ENCODE measurements at regions not wholly inside any gene's neighbourhood (a gene's known extent, or its start where the extent isn't known, plus 50 kb on each side); places are given as distances from the start of the nearest gene placed in this dataset.

GRCh38 chr7:46421441-46422230 lies 500.6 kb upstream of the IGFBP3 start:
- TF ChIP-seq CTCF (conservative IDR thresholded peaks at IDR 0.05; ENCODE audit: low read depth, low read length) = no peak
- no peak overlapping the region for H3K4me3 ChIP-seq (ENCODE audit: low read depth, low read length)
- no peak for DNase-seq (ENCODE audit: low read depth)

GRCh38 chr7:46414946-46415345 lies 493.9 kb upstream of the IGFBP3 start:
- no peak for TF ChIP-seq CTCF (conservative IDR thresholded peaks at IDR 0.05; ENCODE audit: low read depth, low read length)
- peak; percentile 63 for DNase-seq (ENCODE audit: low read depth)
- no peak overlapping the region for H3K4me3 ChIP-seq (ENCODE audit: low read depth, low read length)

- H3K4me3 ChIP-seq (ENCODE audit: low read depth, low read length) = no peak overlapping the region
- no peak for TF ChIP-seq CTCF (conservative IDR thresholded peaks at IDR 0.05; ENCODE audit: low read depth, low read length)
- no peak for DNase-seq (ENCODE audit: low read depth)
Observed at GRCh38 chr7:46411236-46411635, 490.2 kb upstream of the IGFBP3 start.

- no peak overlapping the region for H3K4me3 ChIP-seq (ENCODE audit: low read depth, low read length)
- no peak for DNase-seq (ENCODE audit: low read depth)
- TF ChIP-seq CTCF (conservative IDR thresholded peaks at IDR 0.05; ENCODE audit: low read depth, low read length) = no peak
Observed at GRCh38 chr7:46407125-46407524, 486.1 kb upstream of the IGFBP3 start.

GRCh38 chr7:46397591-46397990 lies 476.5 kb upstream of the IGFBP3 start:
- no peak overlapping the region for H3K4me3 ChIP-seq (ENCODE audit: low read depth, low read length)
- DNase-seq (ENCODE audit: low read depth) = no peak
- no peak for TF ChIP-seq CTCF (conservative IDR thresholded peaks at IDR 0.05; ENCODE audit: low read depth, low read length)

GRCh38 chr7:46396481-46396880 lies 475.4 kb upstream of the IGFBP3 start:
- H3K4me3 ChIP-seq (ENCODE audit: low read depth, low read length) = no peak overlapping the region
- no peak for DNase-seq (ENCODE audit: low read depth)
- no peak for TF ChIP-seq CTCF (conservative IDR thresholded peaks at IDR 0.05; ENCODE audit: low read depth, low read length)

- peak; percentile 25 for DNase-seq (ENCODE audit: low read depth)
- H3K4me3 ChIP-seq (ENCODE audit: low read depth, low read length) = no peak overlapping the region
- TF ChIP-seq CTCF (conservative IDR thresholded peaks at IDR 0.05; ENCODE audit: low read depth, low read length) = no peak
Observed at GRCh38 chr7:46393142-46393541, 472.1 kb upstream of the IGFBP3 start.
